GM21515 (cell line): ENCODE measurements at regions not wholly inside any gene's neighbourhood (a gene's known extent, or its start where the extent isn't known, plus 50 kb on each side); places are given as distances from the start of the nearest gene placed in this dataset.

Experiments
- ATAC-seq: cut with Tn5 transposase; IDR thresholded peaks from one replicate; pipeline ENCODE4 v1.9.1; 2021; ENCODE audit not compliant: unreplicated experiment

DNA sequence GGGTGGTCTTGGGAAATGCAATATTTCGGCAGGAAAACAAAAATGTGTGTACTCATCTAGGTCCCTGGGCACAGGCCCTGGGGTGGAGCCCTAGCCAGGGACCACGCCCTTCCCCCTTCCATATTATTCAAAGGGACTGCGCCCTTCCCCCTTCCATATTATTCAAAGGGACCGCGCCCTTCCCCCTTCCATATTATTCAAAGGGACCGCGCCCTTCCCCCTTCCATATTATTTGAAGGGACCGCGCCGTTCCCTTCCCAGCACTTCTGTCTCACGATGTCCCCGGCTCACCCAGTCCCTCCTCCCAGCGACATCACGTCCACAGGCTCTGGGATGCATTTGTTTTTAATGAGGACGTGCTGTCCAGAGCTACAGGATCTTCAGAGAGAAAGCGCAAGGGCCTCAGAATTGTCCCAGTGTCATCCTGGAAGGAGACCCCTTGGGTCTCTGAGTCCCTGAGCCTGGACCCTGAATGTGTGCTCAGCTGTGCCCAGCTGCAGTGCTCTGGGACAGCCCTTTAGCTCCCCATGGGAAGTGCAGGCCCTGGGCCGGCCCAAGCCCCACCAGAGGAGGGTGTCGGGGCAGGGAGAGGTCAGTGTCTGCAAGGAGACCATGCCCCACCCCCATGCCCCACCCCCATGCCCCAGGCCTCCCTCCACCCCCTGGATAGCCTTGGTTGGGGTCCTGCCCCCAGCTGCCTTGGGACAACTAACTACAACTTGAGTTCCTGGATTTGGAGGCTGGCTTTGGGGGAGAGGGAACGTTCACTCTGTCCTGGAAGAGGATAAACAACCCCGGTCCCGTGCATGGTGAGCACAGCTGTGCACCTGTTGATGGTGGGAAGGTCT, 810.0 kb downstream of the BRD1 start:
- no peak for ATAC-seq

DNA sequence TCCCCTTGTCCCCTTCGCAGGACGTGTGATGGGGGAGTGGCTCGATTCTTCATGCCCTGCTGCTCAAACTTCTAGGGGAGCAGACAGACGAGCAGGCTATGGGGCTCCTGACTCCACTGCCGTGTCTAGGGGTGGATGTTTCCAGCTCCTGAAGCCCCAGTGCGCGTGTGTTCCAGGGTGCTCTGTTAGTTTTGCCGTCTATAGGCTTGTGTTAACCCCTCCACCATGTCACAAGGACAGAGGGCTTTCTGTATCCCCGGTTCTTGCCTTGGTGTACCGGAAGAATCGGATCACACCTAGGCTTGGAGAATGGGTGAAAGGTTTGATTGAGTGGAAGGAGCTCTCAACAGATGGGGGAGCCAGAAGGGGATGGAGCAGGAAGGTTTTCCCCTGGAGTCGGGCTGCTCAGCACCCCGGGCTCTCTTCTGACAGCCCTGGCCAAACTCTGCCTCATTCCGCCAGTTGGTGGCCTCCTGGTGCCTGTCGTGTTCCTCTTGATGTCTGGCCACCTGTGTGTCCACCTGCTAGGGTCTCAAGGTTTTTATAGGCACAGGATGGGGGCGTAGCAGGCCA, 810.7 kb downstream of the BRD1 start:
- ATAC-seq = no peak

DNA sequence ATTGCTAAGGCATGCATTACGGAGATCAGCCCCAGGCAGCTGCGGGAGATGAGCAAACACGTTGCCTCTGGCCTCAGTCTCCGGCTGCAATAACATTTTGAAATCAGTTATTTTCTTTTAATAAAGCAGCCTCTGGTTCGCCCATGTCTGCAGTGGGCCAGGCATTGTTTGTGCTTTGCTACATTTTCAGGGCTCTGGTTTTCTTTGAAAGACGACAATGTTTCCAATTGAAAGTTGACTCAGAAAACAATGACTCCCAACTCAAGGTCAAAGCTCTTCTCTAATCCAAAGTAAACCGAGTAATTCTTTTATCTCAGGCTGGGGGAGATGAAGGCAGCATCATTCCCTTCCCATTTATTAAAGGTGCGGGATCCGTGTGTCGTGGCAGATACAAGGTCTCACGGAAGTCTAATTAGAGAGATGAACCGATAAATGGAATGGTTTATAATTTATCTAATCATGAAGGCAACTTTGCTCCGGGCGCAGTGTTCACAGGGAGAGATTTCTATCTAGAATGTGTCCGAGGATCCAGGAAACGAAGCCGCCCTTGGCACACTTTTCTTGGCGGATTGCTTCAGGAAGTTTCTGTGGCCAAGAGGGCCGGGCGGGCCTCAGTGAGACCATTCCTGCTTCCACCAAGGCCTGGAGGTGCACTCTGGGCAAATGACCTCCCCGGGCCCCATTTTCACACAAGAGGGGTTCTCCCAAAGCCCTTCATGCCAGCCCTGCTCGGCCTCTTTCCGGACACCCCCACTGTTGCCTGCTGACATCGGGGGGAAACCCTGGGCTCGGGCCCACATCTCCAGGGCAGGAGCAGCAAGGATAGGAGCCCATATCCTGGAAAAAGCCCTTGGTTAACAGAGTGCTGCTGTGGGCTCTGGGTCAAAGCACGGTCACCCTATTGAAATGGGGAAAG, 811.4 kb downstream of the BRD1 start:
- ATAC-seq = no peak

DNA sequence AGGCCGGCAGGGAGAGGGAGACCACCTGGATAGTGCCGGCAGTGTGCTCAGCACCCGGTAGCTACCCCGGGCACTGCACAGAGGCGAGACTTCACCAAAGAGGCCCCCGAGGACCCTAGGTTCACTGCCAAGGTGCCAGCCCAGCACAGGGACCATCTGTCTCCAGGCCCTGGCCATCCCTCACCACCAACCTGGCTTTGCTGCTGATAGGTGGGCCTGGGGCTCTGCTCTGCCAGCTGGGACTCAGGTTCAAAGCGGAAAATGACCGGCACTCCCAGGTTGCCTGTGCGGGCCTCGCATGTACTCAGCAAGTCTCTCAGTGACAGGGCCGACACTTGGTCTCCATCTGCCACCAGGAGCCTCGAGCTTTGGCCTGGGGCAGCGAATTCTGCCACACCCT, 812.2 kb downstream of the BRD1 start:
- ATAC-seq = no peak

DNA sequence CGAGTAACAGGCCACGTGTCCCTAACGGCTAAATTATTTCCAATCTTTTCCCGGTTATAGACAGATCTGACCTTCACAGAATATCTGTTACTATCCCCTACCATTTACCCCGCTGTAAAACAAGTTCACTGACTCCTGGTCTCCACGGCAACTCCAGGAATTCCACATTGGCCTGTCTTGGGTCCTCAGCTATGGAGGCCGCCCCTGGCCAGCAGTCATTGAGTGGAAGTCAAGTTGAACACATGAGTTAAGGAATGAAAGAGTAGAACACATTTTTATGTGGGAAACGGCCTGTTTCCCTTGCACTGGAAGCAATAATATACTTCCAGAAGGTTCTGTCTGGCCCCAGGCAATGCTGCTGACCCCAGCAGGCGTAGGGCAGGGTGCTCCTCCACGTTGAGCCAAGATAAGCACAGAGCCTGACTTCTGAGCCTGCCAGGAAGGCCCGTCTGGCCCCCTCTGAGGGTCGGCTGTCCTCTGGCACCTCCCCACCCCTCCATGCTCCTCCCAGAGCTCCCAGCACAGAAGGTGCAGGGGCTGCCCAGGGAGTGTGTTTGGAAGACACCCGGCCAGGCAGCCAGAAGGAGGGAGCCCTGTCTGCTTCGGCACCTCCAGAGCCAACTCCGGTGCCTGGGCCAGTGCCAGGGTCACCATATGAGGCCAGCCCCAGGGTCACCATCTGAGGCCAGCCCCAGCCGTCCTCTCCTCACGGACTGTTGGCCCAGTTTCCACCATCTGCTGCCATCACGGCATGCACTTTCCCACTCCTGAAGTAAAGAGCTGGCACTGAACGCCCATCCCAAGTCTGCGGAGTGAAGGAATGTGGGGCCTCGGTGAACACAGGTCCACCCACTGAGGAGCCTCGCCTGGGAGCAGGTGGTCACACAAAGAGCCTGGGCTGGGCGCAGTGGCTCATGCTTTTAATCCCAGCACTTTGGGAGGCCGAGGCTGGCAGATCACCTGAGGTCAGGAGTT, 813.2 kb downstream of the BRD1 start:
- no peak for ATAC-seq

DNA sequence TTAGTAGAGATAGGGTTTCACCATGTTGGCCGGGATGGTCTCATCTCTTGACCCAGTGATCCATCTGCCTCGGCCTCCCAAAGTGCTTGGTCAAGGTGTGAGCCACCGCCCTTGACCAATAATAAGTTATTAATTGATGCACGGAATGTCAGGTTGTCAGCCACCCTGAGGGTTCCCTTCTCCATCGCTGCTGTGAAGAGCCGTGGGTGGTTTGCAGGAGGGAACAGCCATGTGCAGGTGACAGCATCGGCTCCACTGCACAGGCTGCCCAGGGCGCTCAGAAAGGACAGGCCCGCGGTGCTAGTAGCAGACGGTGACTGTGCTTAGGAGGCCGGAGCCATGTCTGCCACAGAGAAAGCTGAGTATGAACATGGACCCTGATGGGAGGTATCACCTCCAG, 814.0 kb downstream of the BRD1 start:
- no peak for ATAC-seq

DNA sequence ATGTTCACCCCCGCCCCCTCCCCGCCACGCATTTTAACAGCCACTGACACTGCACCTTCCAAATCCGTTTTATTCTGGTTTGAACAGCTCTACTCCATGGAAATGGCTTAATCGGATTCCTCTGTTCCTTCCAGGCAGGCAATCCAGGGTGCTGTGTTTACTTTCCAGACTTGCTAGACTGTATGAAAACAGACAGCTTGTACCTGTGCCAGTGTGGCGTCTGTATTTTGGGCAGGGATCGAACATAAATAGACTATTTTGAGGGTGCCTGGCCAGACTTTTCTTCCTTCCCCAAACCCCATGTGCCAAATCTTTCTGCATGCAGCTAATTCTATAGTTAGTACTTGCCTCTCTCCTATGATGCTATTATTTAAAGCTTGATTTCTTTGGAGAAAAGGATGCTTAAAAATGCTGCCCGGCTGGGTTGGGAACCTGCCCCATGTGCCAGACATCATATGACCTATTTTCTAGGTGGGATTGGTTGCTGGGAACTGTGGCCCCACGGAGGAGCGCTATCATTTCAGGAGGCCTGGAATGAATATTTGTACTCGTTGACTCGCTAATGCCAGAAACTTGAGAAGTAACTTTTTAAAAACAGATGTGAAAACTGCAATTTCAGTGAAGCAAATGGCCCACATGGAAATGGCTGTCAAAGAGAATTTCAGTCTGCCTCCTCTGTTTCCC, 814.8 kb downstream of the BRD1 start:
- ATAC-seq = no peak

DNA sequence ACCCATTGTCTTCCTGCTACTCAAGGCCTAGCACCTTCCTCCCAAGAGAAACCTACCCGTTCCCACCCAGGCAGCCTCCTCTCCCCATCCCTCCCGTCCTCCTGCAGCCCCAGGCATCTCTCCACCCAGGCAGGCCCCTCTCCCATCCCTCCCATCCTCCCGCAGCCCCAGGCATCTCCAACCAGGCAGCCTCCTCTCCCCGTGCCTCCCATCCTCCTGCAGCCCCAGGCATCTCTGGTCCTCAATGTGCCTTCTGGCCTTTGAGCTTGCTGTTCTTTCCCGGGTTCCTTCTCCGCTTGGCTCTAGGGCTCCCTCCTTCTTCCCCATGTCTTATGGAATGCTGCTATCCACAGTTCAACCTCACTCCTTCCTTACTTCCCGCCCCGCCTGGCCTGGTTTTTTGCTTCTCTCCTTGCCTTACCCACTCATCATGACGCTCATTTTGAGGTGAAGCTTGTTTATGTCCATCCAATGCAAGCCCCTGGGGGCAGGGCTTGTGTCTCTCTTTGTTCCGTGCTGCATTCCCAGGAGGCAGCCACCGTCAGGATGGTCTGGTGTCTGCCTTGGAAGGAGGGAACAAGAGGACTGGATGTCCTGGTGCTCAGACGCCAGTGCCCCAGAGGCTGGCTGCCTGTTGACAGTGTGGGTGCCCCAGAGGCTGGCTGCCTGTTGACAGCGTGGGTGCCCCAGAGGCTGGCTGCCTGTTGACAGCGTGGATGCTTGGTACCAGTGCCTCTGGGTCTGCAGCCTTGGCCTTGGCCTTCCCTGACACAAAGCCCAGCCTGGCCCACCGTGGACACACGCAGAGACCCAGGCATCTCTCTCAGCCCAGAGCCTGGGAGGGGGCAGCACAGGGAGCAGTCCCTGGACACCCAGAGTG, 815.7 kb downstream of the BRD1 start:
- ATAC-seq = no peak

DNA sequence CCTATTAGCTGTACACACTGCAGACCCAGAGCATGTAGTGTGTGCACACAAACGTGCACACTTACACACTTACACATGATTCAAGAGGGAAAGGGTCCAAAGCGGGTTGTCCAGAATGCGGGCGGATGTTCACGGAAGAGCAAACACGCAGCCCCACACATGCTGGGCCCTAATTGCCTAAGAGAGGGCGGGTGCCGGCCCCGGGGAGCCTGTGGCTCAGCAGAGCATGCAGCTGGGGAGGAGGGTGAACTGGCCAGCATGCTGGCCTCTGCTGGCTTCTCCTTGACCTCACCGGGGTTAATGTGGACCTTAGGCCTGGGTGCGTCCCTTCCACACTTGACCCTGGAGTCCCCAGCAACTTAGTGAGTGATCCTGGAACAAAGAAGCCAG, 816.3 kb downstream of the BRD1 start:
- ATAC-seq = no peak

DNA sequence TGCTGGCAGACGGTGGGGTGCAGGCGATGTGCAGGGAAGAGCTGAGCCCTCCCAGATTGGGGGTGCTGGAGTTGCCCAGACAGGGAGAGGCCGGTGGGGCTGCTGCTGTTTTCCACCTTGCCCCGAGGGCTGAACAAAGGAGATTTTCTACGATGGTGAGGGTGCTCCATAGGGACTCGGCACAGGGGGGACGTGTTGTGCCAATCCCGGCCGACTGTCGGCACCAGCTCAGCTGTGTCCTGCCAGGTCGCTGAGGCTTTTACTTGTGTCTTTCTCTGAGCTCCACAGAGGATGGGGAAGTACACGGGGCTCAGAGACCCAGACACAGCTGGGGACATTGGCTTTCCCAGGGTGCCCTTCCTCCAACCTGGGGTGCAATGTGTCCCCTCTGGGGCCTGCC, 816.8 kb downstream of the BRD1 start:
- no peak for ATAC-seq

DNA sequence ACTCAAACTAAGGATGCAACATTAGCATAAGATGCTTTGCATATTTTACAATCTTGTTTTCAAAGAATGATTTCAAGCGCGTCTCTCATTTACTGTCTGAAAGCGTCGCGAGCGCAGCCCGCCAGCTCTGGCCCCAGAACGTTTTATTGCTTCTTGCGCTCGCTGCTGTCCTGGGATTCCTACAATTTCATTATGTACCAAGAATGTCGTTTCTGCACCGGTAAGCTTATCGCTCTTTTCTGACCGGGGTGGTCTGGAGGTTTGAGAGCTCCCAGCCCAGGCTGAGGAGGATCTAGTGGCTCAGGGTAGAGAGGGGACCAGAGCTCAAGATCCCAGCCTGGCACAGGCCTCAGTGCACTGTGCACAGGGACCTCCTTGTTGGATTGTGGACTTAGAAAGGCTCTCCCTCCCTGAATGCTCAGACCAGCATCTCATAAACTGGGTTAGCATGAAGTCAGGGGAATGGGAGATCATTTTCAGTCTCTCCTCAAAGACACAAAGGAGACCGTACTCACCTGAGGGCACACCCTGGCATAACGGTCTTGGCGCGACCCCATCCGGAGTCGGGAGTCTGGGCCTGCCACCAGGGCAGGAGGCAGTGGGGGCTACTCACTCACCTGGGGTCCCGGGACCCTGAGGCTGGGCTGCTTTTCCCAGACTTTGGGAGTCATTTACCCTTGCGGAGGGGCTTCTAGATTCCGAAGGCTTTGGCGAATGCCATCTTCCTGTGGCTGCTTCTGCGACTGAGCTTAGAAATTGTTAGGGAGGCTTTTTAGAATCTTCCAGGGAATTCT, 817.4 kb downstream of the BRD1 start:
- ATAC-seq = no peak

DNA sequence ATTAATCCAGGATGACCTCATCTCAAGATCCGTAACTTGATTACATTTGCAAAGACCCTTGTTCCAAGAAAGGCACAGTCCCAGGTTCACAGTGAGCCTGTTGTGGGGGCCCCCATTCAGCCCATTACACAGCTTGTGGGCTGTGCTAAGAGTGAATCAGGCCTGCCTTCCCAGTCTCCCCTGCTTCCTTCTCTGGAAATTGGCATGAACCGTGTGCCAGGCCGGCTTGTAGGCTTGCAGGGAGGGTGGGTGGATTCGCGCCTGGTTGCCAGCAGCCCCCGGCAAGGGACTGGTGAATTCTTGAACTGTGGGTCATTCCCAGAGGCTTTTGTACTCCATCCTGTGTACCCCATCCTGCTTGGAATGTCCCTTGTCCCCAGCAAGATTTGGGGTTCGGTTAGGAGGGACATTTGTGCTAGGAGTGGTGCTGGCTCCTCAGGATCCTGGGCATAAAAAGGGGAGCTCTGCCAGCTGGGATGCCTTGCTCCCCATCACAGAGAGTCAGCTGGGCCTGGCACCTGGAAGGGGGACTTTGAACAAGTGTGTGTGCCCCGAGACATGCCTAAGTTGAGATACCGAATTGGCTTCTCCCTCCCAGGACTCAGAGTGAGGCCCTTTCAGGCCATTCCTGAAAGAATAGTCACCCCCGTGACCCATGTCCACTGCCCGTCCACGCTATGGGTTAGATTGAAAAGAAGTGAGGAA, 818.2 kb downstream of the BRD1 start:
- no peak for ATAC-seq

DNA sequence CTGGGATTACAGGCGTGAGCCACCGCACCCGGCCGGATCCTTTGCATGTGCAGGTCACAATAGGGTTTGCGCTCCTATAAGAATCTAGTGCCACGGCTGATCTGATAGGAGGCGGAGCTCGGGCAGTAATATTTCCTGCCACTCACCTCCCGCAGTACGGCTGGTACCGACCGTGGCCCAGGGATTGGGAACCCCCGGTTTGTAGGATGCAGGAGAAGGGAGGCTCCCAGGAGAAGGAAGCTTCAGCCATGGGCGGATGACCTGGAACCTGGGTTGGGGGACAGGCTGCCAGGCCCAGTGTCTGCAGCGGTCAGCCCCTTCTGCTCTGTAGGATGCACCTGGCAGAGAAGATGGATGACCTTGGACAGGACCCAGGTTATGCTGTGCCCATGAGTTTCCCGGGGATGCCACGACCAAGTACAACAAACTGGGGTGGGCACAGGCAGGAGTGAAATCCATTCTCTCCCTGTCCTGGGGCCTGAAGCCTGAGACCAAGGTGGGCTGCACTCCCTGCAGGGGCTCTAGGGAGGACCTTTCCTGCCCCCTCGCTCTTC, 818.9 kb downstream of the BRD1 start:
- no peak for ATAC-seq

DNA sequence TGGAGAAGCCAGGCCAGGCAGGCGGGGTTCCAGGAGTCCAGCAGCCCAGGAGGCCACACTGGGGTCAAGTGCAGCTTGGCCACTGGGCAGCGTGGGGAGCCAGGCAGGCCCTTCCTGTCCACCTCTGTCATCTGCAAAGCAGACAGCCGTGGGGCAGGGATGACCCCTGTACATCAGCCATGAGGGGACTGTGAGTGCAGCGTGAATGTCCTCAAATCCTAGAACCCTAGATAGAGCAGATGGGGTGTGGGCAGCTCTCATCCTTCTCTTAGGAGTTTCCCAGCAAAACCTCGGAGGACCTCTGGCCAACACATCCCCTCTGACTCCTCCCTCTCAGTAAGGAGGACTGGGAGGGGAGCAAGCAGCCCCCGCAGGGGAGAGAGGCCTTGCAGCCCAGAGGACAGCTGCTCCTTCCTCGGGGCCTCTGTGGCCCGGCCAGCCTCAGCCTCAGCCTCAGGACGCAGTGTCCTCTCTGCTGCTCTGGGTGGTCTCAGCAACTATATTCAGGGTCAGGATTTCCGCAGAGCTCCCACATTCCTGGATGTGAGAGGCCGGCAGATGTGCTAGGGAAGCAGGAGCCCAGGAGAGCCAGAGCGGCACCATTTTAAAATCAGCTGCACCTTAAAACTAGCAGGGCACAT, 820.5 kb downstream of the BRD1 start:
- no peak for ATAC-seq

DNA sequence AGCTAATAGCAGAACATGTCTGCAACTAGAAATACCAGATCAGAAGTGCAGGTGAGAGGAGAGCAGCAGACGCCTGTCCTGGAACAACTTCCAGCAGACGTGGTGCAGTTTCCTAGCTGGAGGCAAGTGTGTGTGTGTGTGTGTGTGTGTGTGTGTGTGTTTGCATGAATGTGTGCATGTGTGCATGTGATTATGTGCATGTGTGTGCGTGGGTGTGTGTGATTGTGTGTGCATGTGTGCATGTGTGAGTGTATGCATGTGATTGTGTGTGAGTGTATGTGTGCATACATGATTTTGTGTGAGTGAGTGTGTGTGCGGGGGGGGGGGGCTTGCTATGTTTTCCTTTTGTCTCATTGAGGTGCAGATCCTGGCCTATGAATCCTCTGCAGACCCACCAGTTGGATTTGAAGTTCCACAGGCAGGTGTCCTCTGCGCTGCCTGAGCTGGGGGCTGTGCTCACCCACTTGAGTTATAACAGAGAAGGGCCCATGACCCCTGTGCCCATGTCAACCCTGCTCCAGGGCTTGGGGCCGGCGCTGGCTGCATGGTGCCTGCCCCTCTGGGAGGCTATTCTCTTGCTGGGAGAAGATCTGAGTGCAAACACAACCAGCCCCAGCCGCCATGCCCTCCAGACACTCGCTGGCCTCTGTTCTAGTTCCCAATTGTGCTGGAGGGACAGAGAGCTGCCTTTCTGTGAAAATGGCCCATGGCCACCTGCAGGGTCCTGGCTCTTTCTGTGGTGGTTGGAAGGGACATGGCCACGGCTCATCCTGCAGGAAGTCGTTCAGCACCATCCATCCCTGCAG, 821.3 kb downstream of the BRD1 start:
- ATAC-seq = no peak

DNA sequence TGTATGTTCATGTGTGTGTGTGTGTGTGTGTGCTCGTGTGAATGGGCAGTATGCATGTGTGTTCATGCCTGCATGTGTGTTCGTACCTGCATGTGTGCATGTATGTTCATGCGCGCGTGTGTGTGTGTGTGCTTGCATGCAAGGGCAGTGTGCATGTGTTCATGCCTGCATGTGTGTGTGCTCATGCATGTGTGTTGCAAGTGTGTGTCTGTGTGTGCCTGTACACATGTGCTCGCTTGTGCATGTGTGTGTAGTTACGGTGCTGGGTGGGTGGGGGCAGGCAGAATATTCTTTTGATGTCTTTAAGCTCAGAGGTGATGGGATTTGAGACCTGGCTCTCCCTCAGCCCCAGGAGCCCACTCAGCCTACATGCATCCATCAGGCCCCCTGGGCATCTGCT, 822.1 kb downstream of the BRD1 start:
- ATAC-seq = no peak
